GM12874 (cell line): ENCODE measurements at regions not wholly inside any gene's neighbourhood (a gene's known extent, or its start where the extent isn't known, plus 50 kb on each side); places are given as distances from the start of the nearest gene placed in this dataset.

Source experiments
- TF ChIP-seq, protein P1 (sequence below): IDR thresholded peaks from 2 replicates; pipeline ENCODE4 v1.5.1; 2011; ENCODE audit warnings: low read depth, mild to moderate bottlenecking, control low read depth, low read length, moderate library complexity; ENCODE audit not compliant: insufficient read depth

DNA sequence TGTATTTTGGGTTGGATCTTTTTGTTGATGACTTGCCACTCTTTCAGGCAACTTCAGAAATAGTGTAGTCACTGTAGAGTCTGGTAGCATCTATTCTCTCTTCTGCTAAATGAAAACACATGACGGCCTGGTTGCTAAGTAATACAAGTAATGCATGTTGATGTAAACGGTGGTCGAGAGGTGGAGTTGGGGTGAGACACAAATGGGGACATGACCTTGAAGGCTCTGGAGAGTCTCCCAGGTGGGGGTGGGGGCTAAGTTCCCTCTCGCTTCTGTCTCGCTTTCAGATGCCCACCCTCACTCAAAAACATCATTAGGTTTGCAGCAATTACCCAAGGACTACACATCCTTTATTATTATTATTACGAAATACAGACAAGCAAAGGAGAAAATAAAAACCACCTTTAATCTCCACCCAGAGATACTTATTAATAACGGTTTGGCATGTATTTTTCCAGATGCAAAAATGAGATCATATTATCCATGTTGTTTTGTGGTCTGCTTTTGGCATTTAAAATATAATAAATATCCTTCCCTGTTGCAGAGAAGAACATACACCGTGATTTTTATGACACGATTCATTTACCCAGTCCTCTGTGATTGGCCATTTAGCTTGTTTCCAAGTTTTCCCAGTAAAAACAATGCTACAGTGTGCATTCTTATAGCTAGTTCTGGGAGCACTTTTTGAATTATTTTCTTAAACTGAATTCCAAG is 138.1 kb downstream of the MIS18A start:
- TF ChIP-seq, protein P1, sequence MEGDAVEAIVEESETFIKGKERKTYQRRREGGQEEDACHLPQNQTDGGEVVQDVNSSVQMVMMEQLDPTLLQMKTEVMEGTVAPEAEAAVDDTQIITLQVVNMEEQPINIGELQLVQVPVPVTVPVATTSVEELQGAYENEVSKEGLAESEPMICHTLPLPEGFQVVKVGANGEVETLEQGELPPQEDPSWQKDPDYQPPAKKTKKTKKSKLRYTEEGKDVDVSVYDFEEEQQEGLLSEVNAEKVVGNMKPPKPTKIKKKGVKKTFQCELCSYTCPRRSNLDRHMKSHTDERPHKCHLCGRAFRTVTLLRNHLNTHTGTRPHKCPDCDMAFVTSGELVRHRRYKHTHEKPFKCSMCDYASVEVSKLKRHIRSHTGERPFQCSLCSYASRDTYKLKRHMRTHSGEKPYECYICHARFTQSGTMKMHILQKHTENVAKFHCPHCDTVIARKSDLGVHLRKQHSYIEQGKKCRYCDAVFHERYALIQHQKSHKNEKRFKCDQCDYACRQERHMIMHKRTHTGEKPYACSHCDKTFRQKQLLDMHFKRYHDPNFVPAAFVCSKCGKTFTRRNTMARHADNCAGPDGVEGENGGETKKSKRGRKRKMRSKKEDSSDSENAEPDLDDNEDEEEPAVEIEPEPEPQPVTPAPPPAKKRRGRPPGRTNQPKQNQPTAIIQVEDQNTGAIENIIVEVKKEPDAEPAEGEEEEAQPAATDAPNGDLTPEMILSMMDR = no peak

DNA sequence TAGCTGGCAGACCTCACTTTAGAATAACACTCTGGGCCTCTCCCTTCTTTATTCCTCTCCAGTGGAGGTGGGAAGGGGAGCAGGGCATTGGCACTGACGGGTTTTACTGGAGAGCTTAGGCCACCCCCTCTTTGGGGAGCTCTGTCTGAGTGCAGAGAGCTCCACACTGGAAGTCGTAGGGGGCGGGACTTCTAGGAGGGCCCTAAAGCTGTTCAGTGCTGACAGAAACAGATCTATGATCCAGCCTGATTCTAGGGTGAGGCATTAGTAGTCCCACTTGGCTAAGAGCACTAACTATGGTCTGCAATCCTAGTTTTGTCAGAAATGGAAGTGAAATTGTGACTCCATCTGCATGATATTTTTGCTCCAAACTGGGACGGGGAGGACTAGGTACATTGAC is 138.7 kb downstream of the MIS18A start:
- TF ChIP-seq, protein P1 = no peak

DNA sequence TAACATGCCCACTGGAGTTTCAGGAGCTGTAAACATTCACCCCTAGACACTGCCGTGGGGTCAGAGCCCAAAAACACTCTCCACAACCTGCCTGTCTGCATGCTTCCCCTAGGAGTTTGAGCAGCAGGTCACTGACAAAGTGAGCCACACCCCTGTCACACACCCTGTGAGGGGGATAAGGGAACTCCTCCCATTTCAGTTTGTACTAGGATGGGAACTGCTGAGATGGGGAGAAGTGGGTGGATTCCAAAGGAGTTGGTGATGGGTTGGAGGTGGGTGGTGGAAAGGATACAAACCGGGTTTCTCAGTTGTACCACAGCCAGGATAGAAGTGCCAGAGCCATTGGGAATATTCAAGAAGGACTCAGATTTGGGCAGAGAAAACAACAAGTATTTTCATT is 140.2 kb downstream of the MIS18A start:
- TF ChIP-seq, protein P1 = no peak

DNA sequence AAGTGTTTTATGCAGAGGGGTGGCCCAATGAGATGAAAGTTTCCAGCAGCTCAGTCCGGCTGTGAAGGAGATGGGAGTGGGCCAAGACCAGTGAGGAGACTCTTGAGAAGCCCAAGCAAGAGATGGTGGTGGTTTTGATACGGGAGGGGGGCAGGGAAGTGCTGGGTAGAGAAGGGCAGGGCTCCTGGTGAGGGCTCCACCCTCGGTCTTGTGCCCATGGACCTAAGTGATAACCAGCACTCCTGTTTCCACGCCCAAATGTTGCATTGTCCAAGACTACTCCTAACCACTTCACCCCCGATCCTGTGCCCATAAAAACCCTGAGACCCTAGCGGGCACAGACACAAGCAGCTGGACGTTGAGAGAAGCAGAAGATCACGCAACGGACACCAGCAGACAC is 140.9 kb downstream of the MIS18A start:
- TF ChIP-seq, protein P1 = no peak

DNA sequence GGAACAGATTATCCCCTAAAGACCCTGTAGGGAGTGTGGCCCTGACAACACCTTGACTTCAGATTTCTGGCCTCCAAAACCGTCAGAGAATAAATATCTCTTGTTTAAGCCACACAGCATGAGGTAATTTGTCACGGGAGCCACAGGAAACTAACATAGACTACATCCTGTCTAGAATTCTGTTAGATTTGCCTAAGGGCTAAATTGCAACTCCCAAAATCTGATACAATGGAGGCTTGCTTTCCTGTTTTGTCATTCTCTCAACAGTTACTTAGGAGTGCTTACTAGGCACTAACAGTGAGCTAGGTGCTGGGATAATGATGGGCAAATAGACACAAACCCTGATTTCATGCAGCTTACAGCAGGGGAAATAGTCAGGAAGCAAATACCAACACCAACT is 141.6 kb downstream of the MIS18A start:
- TF ChIP-seq, protein P1 = no peak

DNA sequence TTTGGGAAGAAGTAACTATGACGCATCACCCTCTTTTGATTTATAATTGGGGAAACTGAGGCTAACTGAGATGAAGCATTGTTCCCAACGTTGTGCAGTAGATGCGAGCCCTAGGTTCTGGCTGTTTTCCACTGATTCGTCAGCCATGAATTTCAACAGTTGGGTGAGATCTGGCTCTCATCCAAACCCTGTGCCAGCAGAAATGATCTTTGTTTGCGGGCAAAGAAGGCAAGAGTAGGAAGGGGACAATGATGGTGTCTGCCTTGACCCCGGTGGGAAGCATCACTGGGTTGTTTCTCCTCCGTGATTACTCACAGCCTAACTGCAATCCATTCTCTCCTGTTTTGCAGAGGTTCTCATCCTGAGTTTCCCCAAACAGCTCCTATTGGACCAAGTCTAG is 142.3 kb downstream of the MIS18A start:
- TF ChIP-seq, protein P1 = no peak

DNA sequence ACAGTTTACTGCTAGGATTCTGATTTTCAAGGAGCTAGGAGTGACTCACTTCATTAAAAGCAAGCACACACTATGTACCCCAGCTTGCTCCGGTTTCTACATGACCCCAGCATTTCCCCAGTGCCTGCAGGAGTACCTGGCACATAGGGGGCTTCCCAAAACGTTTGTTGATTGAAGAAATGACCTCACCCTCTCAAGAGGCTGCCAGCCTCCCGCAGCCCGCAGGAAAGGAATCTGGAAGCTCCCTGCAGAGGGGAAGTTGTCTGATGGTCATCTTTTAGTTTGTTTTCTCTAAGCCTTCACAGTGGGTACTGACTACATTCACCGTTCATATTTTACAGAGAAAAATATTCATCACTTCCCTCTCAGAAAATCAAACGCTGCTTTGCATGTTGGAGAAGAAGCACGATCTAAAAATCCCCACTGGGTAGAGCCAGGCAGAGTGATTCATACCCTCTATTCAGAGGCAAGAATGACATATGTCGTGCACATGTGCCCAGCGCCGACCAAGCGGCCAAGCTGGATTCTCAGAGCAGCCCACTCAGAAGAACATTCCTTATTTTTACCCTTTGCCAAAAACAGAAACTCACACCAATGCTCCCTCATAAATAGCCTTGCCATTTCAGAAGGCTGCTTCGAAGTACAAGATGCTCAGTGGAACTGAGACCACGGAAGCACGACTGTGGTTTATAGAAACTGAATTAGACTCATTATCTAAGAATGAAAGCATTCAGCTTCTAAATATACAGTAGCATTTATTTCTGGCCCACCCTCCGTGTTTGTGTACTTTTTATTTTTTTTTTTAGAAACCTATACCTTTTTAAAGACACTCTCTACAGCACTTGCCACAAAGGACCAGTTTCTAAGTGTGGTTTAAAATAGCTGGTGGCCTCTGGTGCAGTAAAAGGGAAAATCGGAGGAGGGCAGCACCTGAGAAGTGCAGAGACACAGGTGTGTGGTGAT is 143.2 kb downstream of the MIS18A start:
- TF ChIP-seq, protein P1 = no peak
